KBM-7 (cell line): ENCODE measurements at regions not wholly inside any gene's neighbourhood (a gene's known extent, or its start where the extent isn't known, plus 50 kb on each side); places are given as distances from the start of the nearest gene placed in this dataset.
"Not testable (repeated sequence)": the region's sequence is repeated elsewhere in the genome, so short reads cannot be mapped to it uniquely, and the experiment has no call there.

Source experiments
- DNase-seq: peaks from one replicate; pipeline ENCODE4 v3.0.0-alpha.2; 2015
- in situ Hi-C: fragments of 300-500 bp; cut with MboI; formaldehyde crosslinking; loops from 2 replicates; pipeline ENCODE4 v1.14.3; 2020; ENCODE audit warnings: low sequenced_read_pairs, low pct_unique_long_range_greater_than_20kb, mixed read lengths

DNA sequence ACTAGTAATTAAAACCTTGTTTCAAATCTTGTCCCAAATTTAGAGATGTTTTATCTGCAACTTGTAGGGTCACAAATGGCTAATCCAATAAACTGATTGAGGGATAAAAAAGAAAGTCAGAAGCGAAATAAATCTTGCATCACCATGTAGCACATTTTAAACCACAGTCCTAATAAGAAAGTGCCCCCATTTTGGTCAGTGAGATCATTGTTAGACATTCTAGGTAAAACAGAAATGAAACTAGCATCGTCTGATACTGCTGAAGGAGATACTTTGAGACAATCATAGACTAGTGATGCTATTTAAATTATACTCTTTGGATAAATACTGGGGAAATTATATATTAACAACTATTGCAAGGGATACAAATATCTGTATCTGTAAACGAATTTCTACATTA is 247.9 kb downstream of the AMY1C start:
- DNase-seq = no peak
- in situ Hi-C loops = no loop called here

- in situ Hi-C loops = no loop called here
These were observed 269.4 kb downstream of the AMY1C start for GRCh38 chr1:104018922-104019674.

GRCh38 chr1:104019675-104020049 is 270.0 kb downstream of the AMY1C start:
- in situ Hi-C loops = no loop called here
- DNase-seq = no peak

More at GRCh38 chr1:104018922-104019674, 269.4 kb downstream of the AMY1C start:
- DNase-seq = no peak

DNA sequence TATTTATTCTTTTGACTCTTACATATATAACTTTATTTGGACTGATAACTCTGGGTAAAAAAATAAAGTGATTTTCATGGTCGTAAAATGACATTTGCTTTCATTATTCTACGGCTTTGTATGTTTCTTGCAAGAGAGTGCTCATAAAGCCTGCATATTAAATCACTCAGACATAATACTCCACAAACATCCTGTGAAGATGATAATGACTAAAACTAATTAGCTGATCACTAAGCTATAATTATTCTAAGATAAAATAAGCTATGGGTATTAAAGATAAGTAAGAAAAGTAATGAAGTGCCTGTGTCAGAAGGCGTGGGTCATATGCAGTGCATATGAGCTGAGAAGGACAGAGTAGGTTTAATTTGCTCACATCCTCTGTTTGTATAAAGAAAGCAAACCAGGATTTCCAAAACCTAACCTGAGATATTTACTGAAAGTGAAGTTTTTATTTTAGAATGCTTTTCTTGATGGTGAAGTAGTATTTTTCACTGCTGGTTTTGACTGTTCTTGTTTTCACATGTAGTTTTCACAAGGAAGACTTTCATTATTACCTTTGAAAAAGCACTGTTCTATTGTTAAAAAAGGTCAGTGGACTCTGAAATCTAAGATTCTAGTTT is 278.8 kb downstream of the AMY1C start:
- no peak for DNase-seq
- in situ Hi-C loops = no loop called here

- DNase-seq = no peak
- in situ Hi-C loops = no loop called here
These were observed 279.8 kb downstream of the AMY1C start for GRCh38 chr1:104029456-104029970.

GRCh38 chr1:104056786-104057185 is 307.1 kb downstream of the AMY1C start:
- DNase-seq = no peak
- in situ Hi-C loops = no loop called here

- peak; percentile 15 for DNase-seq
- in situ Hi-C loops = not testable (repeated sequence)
These were observed 307.7 kb downstream of the AMY1C start for GRCh38 chr1:104057219-104057898.

GRCh38 chr1:104061637-104062036 is 311.9 kb downstream of the AMY1C start:
- DNase-seq, in situ Hi-C loops: not testable (repeated sequence)

DNA sequence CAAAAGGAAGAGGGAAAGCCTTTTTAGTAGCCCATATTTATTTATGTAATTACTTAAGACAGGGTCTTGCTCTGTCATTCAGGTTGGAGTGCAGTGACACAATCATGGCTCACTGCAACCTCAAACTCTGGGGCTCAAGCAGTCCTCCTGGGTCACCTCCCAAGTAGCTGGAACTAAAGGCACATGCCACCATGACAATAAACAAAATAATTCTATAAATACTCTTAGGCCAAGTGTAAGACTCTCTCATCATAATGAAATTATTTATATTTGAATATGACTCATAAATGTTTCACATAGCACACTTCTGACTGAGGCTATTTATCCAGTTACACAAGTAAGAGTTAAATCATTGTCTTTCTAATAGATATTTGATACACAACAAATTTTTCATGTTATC is 314.7 kb downstream of the AMY1C start:
- in situ Hi-C loops = no loop called here
- DNase-seq = no peak

DNA sequence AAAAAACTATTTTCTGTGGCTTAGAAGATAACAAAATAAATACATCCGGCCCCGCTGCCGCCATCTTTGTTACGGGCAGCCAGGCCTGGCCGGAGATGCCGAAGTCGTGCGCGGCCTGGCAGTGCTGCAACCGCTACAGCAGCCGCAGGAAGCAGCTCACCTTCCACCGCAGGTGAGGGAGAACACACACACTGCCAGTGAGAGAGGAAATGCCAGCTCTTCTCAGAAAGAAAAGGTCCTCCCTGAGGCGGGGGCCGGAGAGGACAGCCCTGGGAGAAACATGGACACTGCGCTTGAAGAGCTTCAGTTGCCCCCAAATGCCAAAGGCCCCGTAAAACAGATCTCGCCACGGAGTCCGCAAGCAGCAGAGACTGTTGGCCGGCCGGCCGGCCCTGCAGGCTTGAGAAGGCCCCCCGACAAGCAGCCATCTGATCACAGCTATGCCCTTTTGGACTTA is 323.2 kb downstream of the AMY1C start:
- no peak for DNase-seq
- in situ Hi-C loops = no loop called here

- in situ Hi-C loops = no loop called here
- no peak for DNase-seq
These were observed 323.8 kb downstream of the AMY1C start for GRCh38 chr1:104073463-104073902.

- in situ Hi-C loops = no loop called here
- DNase-seq = no peak
These were observed 332.5 kb downstream of the AMY1C start for GRCh38 chr1:104082221-104082620.

DNA sequence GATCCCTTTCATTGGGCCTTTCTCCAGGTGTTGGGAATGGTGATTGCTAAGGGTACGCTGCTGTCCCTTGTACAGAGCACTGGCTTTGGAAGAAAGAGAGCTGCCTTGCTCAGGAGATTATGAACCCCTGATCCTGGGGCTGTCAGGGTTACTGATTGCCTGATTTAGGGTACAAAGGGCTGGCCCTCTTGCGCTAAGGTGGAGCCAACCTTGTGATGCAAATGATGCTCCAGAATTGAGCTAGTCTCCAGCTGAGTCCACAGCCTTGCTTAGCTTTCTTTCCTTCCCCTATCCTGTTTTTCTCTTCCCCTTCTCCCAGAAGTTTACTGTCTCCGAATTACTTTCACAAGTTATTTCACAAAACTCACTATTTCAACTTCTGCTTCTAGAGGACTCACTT is 334.7 kb downstream of the AMY1C start:
- in situ Hi-C loops = no loop called here
- DNase-seq = no peak

- no peak for DNase-seq
- in situ Hi-C loops = no loop called here
These were observed 343.0 kb downstream of the AMY1C start for GRCh38 chr1:104092698-104093097.

DNA sequence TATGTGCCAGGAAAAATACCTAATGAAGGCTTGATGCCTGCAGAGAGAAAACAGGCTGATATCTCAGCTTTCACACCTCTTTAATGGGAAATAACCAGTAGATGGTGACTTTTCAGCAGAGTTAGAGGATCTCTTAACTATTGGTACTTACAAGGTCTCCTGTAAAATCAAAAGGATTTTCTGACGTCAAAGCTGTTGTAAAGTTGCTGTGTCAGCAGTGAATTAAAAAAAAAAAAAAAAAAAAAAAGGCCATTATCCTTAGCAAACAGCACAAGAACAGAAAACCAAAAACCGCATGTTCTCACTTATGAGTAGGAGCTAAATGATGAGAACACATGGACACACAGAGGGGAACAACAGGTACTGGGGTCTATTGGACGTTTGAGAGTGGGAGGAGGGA is 349.1 kb downstream of the AMY1C start:
- DNase-seq = no peak
- in situ Hi-C loops = no loop called here

GRCh38 chr1:104100115-104100514 is 350.4 kb downstream of the AMY1C start:
- in situ Hi-C loops = no loop called here
- DNase-seq = no peak

DNA sequence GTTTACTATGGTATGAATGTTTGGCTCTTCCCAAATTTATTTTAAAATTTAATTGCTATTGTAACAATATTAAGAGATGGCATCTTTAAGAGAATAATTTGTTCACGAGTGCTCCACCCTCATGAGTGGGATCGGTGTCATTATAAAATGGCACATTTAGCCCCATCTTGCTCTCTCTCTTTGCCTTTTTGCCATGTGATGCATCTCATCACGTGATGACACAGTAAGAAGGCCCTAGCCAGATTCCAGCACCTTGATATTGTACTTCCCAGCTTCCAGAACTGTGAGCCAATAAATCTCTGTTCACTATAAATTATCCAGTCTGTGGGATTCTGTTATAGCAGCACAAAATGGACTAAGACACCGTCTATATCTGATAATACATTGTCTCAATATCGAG is 355.8 kb downstream of the AMY1C start:
- in situ Hi-C loops = no loop called here
- DNase-seq = no peak

DNA sequence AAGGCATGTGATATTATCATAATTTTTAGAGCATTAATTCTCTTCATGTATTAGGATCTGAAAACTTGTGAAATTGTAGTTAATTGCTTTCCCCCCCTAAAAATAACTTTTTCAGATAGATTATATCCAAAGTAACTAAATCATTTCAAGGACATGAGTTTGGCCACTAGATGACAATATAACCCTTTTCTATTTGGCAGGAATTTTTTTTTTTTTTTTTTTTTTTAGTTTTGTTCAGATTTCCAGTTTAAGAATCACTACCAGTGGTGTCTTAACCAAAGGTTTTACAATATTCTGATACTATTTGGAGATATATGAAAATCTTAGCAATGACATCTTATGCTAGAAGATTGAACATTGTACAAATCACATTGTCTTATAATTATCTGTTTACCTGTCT is 370.8 kb downstream of the AMY1C start:
- in situ Hi-C loops = no loop called here
- peak; percentile 20 for DNase-seq

- in situ Hi-C loops = no loop called here
- no peak for DNase-seq
These were observed 371.6 kb downstream of the AMY1C start for GRCh38 chr1:104121271-104121670.

GRCh38 chr1:104125266-104125665 is 375.6 kb downstream of the AMY1C start:
- peak; percentile 13 for DNase-seq
- in situ Hi-C loops = no loop called here
